Pancreas (tissue), 10 donors: ENCODE measurements at regions not wholly inside any gene's neighbourhood (a gene's known extent, or its start where the extent isn't known, plus 50 kb on each side); places are given as distances from the start of the nearest gene placed in this dataset.
A peak's percentile ranks its signal among the peaks of the same experiment; 100 is the strongest.

Source experiments
- ATAC-seq, 4 donors: fragments of 200-7000 bp; cut with Tn5 transposase; one replicate each; pipeline versions ENCODE4 v1.8.0 to v1.9.1; 2020; ENCODE audit warnings: mild to moderate bottlenecking in 4 of 4, moderate library complexity in 4 of 4
- DNase-seq, 6 donors: peaks; one replicate each; pipeline ENCODE4 v3.0.0-alpha.2; 2020
- FAIRE-seq: peaks from 2 replicates; lab custom pipeline; 2012; peaks lifted over from hg19 to GRCh38; lab: Jason Lieb, UNC
- H3K27ac ChIP-seq, 4 donors: fragments of 200-600 bp; sonication (generic); 1 replicate in 3 of 4; 2 replicates in 1 of 4; pipeline versions ENCODE4 v1.5.0 to v1.8.0; 2020
- H3K27me3 ChIP-seq, 4 donors: fragments of 200-600 bp; one replicate each; pipeline ENCODE4 v1.8.0; 2021
- H3K36me3 ChIP-seq, 3 donors: fragments of 200-600 bp; sonication (generic) in 1 of 3; one replicate each; pipeline versions ENCODE4 v1.5.0 to v1.8.0; 2020 to 2021
- H3K4me1 ChIP-seq, 3 donors: fragments of 200-600 bp; one replicate each; pipeline ENCODE4 v1.8.0; 2021
- H3K4me3 ChIP-seq, 4 donors: fragments of 200-600 bp; sonication (generic) in 2 of 4; one replicate each; pipeline versions ENCODE4 v1.5.0 to v1.8.0; 2020 to 2021
- H3K9me3 ChIP-seq, 4 donors: fragments of 200-600 bp; one replicate each; pipeline ENCODE4 v1.8.0; 2021
- CTCF ChIP-seq, 4 donors: fragments of 200-600 bp; sonication (generic) in 3 of 4; IDR thresholded peaks; one replicate each; pipeline versions ENCODE4 v1.5.0 to v1.8.0; 2021; ENCODE audit warnings: antibody characterized with exemption in 4 of 4
- WGBS, 2 donors: extraction: QIAGEN DNeasy Blood & Tissue Kit; methylation state at CpG; one replicate each; pipeline ENCODE4 v1.1.7; 2013; 5-methylcytosine and 5-hydroxymethylcytosine counted together
- intact Hi-C, 3 donors: fragments of 100-400 bp; cut with DNase I; formaldehyde crosslinking; loops; one replicate each; pipeline versions ENCODE4 v1.11.1 to v1.14.2; 2022
- donor health status: healthy with polysubstance abuse.
- donor health status: DM: no; HTN: no; CAD: no; lungs with moderate emphysema.
- donor health status: DM: no; HTN: no; CAD: no.
- donor health status: control.
- donor health status: control.
- donor health status: Bipolar disorder and iron deficiency.
- donor health status: DM: yes; HTN: yes; CAD: no.
- donor health status: DM: no; HTN: no; CAD: no.
- donor health status: DM: no; HTN: no; CAD: no.
- donor health status: DM: yes; HTN: yes; CAD: no.

DNA sequence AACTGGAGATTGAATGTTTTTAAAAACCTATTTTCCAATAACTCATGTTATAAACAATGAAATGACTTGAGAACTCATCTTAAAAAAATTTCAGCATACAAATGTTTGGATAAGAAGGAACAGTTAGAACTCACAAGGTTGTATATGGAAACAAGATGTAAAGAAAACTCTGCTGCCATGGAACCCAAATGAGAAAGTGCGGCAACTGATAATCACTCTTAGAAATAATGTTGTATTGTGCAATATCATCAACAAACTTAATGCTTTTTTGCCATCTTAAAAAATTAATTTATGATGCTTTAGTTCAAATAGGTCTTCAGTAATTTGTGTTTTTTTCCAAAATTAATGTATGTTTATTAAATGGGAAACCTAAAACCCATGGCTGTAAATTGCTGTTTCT lies 461.1 kb upstream of the NCAM2 start:
- WGBS, 2 donors, result 91 to 95% methylated on average over 1 of the region's 1 CpG
- FAIRE-seq (no peak), ATAC-seq (no peak), DNase-seq (no peak)
- no peaks in the 10 kb centered on the region for H3K4me1 ChIP-seq
- no peak for TF ChIP-seq CTCF (IDR thresholded peaks at IDR 0.05)
- no peak overlapping the region for H3K27ac ChIP-seq
- intact Hi-C loops, result no loop called here
- H3K4me3 ChIP-seq, result no peak overlapping the region
- H3K36me3 ChIP-seq, result no peaks in the 10 kb centered on the region
- H3K27me3 ChIP-seq, result no peaks in the 10 kb centered on the region
- no peaks in the 10 kb centered on the region for H3K9me3 ChIP-seq

GRCh38 chr21:20538039-20538658 lies 460.1 kb upstream of the NCAM2 start:
- ATAC-seq (no peak), FAIRE-seq (no peak), DNase-seq (peak in 1 of 6 donors; percentile 31)
- Histone ChIP-seq H3K27ac (no peak overlapping the region), H3K36me3 (no peaks in the 10 kb centered on the region), H3K27me3 (no peaks in the 10 kb centered on the region), H3K9me3 (no peaks in the 10 kb centered on the region), H3K4me1 (no peaks in the 10 kb centered on the region), H3K4me3 (no peak overlapping the region)
- intact Hi-C loops, result no loop called here
- TF ChIP-seq CTCF (IDR thresholded peaks at IDR 0.05), result no peak
- 72 to 73% methylated on average over 5 of the region's 5 CpGs for WGBS, 2 donors

- Histone ChIP-seq H3K4me3 (no peak overlapping the region), H3K4me1 (no peaks in the 10 kb centered on the region), H3K27ac (no peak overlapping the region), H3K36me3 (no peaks in the 10 kb centered on the region), H3K9me3 (no peaks in the 10 kb centered on the region), H3K27me3 (no peaks in the 10 kb centered on the region)
- no peak for ATAC-seq
- FAIRE-seq, result no peak
- intact Hi-C loops, result no loop called here
- DNase-seq, result no peak
- TF ChIP-seq CTCF (IDR thresholded peaks at IDR 0.05), result no peak
- 74 to 79% methylated on average over 10 of the region's 10 CpGs for WGBS, 2 donors
Observed at GRCh38 chr21:20545454-20545853, 452.8 kb upstream of the NCAM2 start.

GRCh38 chr21:20551939-20552338 lies 446.3 kb upstream of the NCAM2 start:
- ATAC-seq (no peak), DNase-seq (no peak), FAIRE-seq (no peak)
- 61 to 75% methylated on average over 1 of the region's 1 CpG for WGBS, 2 donors
- no peaks in the 10 kb centered on the region for H3K36me3 ChIP-seq
- H3K4me3 ChIP-seq, result no peak overlapping the region
- no peaks in the 10 kb centered on the region for H3K4me1 ChIP-seq
- intact Hi-C loops, result no loop called here
- peaks cover 0 to 3% (median 0%) of the 10 kb centered on the region in 4 donors for H3K27me3 ChIP-seq
- no peak overlapping the region for H3K27ac ChIP-seq
- no peaks in the 10 kb centered on the region for H3K9me3 ChIP-seq
- TF ChIP-seq CTCF (IDR thresholded peaks at IDR 0.05), result no peak

- Histone ChIP-seq H3K36me3 (no peaks in the 10 kb centered on the region), H3K9me3 (no peaks in the 10 kb centered on the region), H3K4me1 (no peaks in the 10 kb centered on the region), H3K27ac (no peak overlapping the region), H3K27me3 (peaks cover 0 to 3% (median 0%) of the 10 kb centered on the region in 4 donors), H3K4me3 (no peak overlapping the region)
- no peak for TF ChIP-seq CTCF (IDR thresholded peaks at IDR 0.05)
- DNase-seq (no peak), ATAC-seq (no peak), FAIRE-seq (no peak)
- 62 to 75% methylated on average over 3 of the region's 3 CpGs for WGBS, 2 donors
- intact Hi-C loops, result no loop called here
Observed at GRCh38 chr21:20554785-20555184, 443.4 kb upstream of the NCAM2 start.
